ENCODE measurements at regions not wholly inside any gene's neighbourhood (a gene's known extent, or its start where the extent isn't known, plus 50 kb on each side); places are given as distances from the start of the nearest gene placed in this dataset.

DNA sequence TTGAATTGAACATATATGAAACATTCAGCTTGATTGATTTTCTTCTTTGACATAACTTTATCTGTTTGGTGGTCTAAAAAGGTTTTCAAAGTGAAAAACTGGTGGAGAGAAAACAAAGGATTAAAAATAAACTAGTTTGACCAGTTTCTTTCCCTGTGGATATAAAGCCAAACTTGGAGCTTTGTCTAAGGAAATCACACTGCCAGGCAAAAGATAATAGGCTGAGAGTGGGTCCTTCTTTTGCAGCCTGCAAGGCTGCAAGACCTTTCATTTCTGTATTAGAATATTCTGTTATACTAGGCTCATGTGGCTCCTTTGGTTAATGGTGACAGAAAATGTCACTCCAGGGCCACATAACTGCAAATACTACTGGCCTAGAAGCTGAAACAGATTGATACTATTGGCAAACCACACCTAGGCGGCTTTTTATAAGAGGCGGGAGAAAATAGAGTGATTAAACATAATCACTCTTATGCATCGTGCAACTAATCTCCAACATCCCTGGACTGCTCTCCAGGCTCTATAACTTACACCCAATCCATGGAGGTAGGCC lies 129.1 kb upstream of the ZNF462 start:
- H3K4me1 Mint-ChIP-seq, result no peaks in the 10 kb centered on the region
- Histone ChIP-seq H3F3A (ENCODE audit: low read depth) (no peaks in the 10 kb centered on the region), H4K20me1 (ENCODE audit: low read depth) (no peaks in the 10 kb centered on the region), H3K4me1 (no peaks in the 10 kb centered on the region), H3K9me3 (ENCODE audit: low read depth) (no peaks in the 10 kb centered on the region), H3K4me3 (no peak overlapping the region), H3K27me3 (no peaks in the 10 kb centered on the region), H3K79me2 (ENCODE audit: low read depth) (no peaks in the 10 kb centered on the region), H3K27ac (no peak overlapping the region), H3K9ac (no peak overlapping the region), H3K4me2 (no peak overlapping the region), H3K36me3 (no peaks in the 10 kb centered on the region), H2AFZ (replicated peaks) (no peak overlapping the region)
- TF ChIP-seq EZH2 (IDR thresholded peaks at IDR 0.05) (no peak), EZH2phosphoT487 (IDR thresholded peaks at IDR 0.05) (no peak)
- TF ChIP-seq, protein P1, sequence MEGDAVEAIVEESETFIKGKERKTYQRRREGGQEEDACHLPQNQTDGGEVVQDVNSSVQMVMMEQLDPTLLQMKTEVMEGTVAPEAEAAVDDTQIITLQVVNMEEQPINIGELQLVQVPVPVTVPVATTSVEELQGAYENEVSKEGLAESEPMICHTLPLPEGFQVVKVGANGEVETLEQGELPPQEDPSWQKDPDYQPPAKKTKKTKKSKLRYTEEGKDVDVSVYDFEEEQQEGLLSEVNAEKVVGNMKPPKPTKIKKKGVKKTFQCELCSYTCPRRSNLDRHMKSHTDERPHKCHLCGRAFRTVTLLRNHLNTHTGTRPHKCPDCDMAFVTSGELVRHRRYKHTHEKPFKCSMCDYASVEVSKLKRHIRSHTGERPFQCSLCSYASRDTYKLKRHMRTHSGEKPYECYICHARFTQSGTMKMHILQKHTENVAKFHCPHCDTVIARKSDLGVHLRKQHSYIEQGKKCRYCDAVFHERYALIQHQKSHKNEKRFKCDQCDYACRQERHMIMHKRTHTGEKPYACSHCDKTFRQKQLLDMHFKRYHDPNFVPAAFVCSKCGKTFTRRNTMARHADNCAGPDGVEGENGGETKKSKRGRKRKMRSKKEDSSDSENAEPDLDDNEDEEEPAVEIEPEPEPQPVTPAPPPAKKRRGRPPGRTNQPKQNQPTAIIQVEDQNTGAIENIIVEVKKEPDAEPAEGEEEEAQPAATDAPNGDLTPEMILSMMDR (IDR thresholded peaks at IDR 0.05), result no peak
- no peaks in the 10 kb centered on the region for H3K27me3 Mint-ChIP-seq (ENCODE audit: insufficient read depth, low read depth)
- no peak for DNase-seq (ENCODE audit: low spot score)
- no peaks in the 10 kb centered on the region for H3K36me3 Mint-ChIP-seq
- no peaks in the 10 kb centered on the region for H3K9me3 Mint-ChIP-seq
- no peak overlapping the region for H3K27ac Mint-ChIP-seq
- no peak overlapping the region for H3K4me3 Mint-ChIP-seq

DNA sequence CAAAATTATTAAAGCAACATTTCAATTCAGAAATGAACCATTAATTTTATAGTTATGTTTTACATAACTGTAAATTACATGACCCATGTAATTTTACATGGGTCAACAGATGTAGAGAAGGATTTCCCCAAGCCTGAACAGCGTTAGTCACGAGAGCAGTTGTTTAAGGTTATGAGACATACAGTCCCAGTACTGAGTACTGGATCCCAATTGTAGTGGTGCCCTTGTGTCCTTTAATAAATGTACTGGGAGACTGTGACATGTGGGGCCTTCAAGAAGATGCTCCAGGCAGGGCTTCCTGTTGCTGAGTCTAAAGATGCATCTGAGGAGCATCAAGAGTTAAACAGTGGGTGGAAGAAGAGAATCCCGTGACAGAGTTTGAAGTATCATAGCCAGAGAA lies 125.5 kb upstream of the ZNF462 start:
- Mint-ChIP-seq H3K27ac (no peak overlapping the region), H3K9me3 (no peaks in the 10 kb centered on the region), H3K4me3 (no peak overlapping the region), H3K36me3 (no peaks in the 10 kb centered on the region), H3K27me3 (ENCODE audit: insufficient read depth, low read depth) (no peaks in the 10 kb centered on the region), H3K4me1 (peaks cover 3% of the 10 kb centered on the region)
- H3F3A ChIP-seq (ENCODE audit: low read depth), result no peaks in the 10 kb centered on the region
- DNase-seq (ENCODE audit: low spot score), result no peak
- H2AFZ ChIP-seq (replicated peaks), result no peak overlapping the region
- no peak for TF ChIP-seq EZH2 (IDR thresholded peaks at IDR 0.05)
- H3K4me1 ChIP-seq, result no peaks in the 10 kb centered on the region
- no peak overlapping the region for H3K4me2 ChIP-seq
- no peaks in the 10 kb centered on the region for H3K9me3 ChIP-seq (ENCODE audit: low read depth)
- H3K27me3 ChIP-seq, result no peaks in the 10 kb centered on the region
- no peaks in the 10 kb centered on the region for H4K20me1 ChIP-seq (ENCODE audit: low read depth)
- no peaks in the 10 kb centered on the region for H3K36me3 ChIP-seq
- no peak overlapping the region for H3K9ac ChIP-seq
- H3K27ac ChIP-seq, result no peak overlapping the region
- no peaks in the 10 kb centered on the region for H3K79me2 ChIP-seq (ENCODE audit: low read depth)
- no peak overlapping the region for H3K4me3 ChIP-seq

DNA sequence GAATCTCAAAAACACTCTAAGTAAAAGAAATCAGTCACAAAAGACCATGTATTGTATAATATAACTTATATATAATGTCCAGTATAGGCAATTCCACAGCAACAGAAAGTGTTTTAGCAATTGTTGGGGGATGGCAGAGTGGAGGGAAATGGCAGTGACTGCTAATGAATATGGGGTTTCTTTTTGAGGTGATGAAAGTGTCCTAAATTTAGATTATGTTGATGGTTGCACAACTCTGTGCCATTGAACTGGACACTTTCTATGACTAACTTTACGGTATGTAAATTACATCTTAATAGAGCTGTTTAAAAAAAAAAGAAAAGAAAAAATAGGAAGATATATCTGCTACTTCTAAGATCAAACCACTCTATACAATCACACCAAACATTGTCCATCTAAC lies 124.9 kb upstream of the ZNF462 start:
- no peaks in the 10 kb centered on the region for H4K20me1 ChIP-seq (ENCODE audit: low read depth)
- Mint-ChIP-seq H3K27me3 (ENCODE audit: insufficient read depth, low read depth) (no peaks in the 10 kb centered on the region), H3K9me3 (no peaks in the 10 kb centered on the region), H3K4me3 (no peak overlapping the region), H3K27ac (no peak overlapping the region), H3K4me1 (peaks cover 3% of the 10 kb centered on the region), H3K36me3 (no peaks in the 10 kb centered on the region)
- H3K4me1 ChIP-seq, result no peaks in the 10 kb centered on the region
- no peak overlapping the region for H3K4me2 ChIP-seq
- no peaks in the 10 kb centered on the region for H3K36me3 ChIP-seq
- H2AFZ ChIP-seq (replicated peaks), result no peak overlapping the region
- no peak overlapping the region for H3K9ac ChIP-seq
- H3K27ac ChIP-seq, result no peak overlapping the region
- TF ChIP-seq EZH2phosphoT487 (IDR thresholded peaks at IDR 0.05) (no peak), EZH2 (IDR thresholded peaks at IDR 0.05) (no peak)
- TF ChIP-seq, protein P1 (IDR thresholded peaks at IDR 0.05), result no peak
- no peak for DNase-seq (ENCODE audit: low spot score)
- no peaks in the 10 kb centered on the region for H3F3A ChIP-seq (ENCODE audit: low read depth)
- H3K79me2 ChIP-seq (ENCODE audit: low read depth), result no peaks in the 10 kb centered on the region
- H3K27me3 ChIP-seq, result no peaks in the 10 kb centered on the region
- no peak overlapping the region for H3K4me3 ChIP-seq
- no peaks in the 10 kb centered on the region for H3K9me3 ChIP-seq (ENCODE audit: low read depth)

DNA sequence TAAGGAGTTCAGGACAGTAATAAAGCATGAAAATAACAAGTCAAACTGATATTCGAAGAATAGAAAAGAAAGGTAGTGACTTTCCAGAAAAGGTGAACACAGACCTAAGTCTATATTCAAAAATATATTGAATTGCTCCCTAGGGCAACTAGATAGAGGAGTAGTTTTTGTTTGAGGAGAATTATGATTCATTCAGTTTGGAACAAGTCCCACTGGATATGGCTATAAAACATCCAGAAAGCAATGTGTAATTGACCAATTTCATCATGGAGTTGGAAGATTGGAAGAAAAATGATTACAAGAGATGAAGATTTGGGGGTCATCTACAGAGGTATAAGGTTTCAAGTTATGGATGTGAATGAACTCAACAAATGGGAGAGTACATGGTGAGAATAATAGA lies 117.5 kb upstream of the ZNF462 start:
- H2AFZ ChIP-seq (replicated peaks), result no peak overlapping the region
- no peaks in the 10 kb centered on the region for H3K36me3 ChIP-seq
- Mint-ChIP-seq H3K27me3 (ENCODE audit: insufficient read depth, low read depth) (no peaks in the 10 kb centered on the region), H3K27ac (no peak overlapping the region), H3K9me3 (no peaks in the 10 kb centered on the region), H3K4me3 (no peak overlapping the region), H3K4me1 (peaks cover 10% of the 10 kb centered on the region), H3K36me3 (no peaks in the 10 kb centered on the region)
- H3K27ac ChIP-seq, result no peak overlapping the region
- no peaks in the 10 kb centered on the region for H3K79me2 ChIP-seq (ENCODE audit: low read depth)
- no peak overlapping the region for H3K4me2 ChIP-seq
- no peaks in the 10 kb centered on the region for H4K20me1 ChIP-seq (ENCODE audit: low read depth)
- peaks cover 21% of the 10 kb centered on the region for H3K4me1 ChIP-seq
- no peak overlapping the region for H3K4me3 ChIP-seq
- TF ChIP-seq EZH2phosphoT487 (IDR thresholded peaks at IDR 0.05) (no peak), EZH2 (IDR thresholded peaks at IDR 0.05) (no peak)
- TF ChIP-seq, protein P1 (IDR thresholded peaks at IDR 0.05), result no peak
- H3K9me3 ChIP-seq (ENCODE audit: low read depth), result no peaks in the 10 kb centered on the region
- no peaks in the 10 kb centered on the region for H3K27me3 ChIP-seq
- H3K9ac ChIP-seq, result no peak overlapping the region
- peaks cover 5% of the 10 kb centered on the region for H3F3A ChIP-seq (ENCODE audit: low read depth)
- DNase-seq (ENCODE audit: low spot score), result no peak

Data from neural progenitor cell (in vitro differentiated cells).